Activated CD4-positive, CD25-positive, alpha-beta regulatory T cell (primary cell): ENCODE measurements at regions not wholly inside any gene's neighbourhood (a gene's known extent, or its start where the extent isn't known, plus 50 kb on each side); places are given as distances from the start of the nearest gene placed in this dataset.
"Not testable (repeated sequence)": the region's sequence is repeated elsewhere in the genome, so short reads cannot be mapped to it uniquely, and the experiment has no call there.

Experiments
- DNase-seq, 4 experiments: peaks; one replicate each; lab custom pipeline; 2025; lab: John Stamatoyannopoulos, UW

DNA sequence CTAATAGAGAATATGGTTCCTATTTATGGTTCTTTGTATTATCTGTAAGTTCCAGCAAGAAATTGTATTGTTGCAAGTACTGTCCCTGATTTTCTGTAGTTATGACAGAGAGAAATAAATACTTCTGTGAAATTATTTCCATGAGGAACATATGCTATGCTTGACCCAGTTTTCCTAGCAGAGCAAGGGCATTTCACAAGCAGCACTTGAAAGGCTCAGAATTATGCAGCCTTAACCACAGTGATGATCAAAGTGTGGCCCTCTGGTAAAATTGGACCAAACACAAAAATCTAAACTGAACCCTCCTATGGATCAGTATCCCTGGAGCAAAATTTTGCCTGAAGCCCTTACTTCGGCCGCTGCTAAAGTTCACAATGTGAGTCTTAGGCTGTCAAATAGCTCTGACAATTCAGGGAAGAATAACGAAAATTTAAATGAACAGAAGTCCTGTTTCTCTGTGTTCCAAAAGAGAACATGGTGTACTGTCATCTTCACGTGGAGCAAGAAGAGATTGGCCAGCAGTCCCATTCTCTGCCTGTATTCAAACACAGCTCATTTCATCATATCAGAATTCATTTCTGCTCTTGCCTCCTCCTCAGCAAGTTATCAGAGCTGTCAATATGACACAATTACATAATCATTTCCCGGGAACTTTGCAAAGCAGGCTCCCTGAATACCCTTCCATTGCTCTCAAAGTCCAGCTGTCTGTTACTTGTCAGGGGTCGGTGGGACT is 471.9 kb downstream of the RPS29 start:
- no peak for DNase-seq

DNA sequence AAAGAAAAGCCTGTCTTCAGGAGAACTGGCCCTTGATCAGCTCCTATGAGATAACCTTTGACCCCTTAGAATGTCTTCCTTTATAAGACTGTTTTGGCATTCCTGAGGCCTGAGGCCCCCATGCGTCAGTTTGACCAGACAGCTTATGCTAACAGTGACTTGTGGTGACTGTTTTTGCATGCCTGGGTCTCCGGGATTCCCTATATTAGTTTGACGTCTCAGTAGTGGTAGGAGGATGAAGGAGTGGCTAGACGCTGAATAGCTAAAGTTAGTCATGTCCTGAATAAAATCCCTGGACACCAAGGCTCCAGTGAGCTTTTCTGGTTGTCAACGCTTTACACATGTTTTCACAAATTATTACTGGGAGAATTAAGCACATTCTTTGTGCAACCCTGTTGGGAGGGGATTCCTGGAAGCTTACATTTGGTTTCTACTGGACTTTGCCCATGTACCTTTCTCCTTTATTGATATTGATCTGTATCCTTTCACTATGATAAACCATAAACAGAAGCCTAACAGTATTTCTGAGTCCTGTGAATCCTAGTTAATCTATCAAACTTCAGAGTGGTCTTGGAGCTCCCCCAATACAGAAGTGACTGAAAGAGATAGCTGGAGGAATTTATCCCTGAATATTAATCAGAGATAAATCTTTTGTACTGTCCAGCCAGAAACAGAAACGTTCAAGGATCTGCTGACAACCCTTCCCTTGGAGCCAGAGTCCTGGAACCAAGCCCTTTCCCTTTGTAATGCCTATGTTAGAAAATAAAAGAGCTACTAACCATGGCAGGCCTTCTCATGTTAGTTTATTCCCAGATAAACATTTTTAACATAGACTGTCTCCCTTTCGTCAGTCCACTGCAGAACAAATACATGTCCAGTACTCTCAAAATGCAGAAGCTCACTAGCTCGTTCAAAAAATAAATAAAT is 479.2 kb downstream of the RPS29 start:
- no peak for DNase-seq

GRCh38 chr14:49105956-49106355 is 480.2 kb downstream of the RPS29 start:
- DNase-seq = no peak

- no peak for DNase-seq
These were observed 480.7 kb downstream of the RPS29 start for GRCh38 chr14:49105512-49105911.

DNA sequence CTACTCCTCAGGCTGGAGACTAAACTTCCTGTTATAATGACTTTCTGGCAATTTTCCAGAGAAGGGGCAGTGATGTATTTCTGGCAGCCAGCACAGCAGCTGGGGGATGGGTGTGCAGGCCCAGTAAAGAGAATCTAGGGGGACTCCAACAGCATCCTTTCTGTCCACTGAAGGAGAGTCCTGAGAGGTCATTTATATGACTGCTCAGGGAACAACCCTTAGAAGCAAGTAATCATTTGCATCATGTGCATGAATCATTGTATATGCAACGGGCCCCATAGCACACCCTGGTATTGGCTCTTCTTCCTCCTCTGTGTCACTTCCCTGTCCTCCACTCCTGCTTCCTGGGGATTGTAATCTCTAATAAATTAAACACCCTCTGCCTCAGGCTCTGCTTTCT is 493.8 kb downstream of the RPS29 start:
- no peak for DNase-seq

DNA sequence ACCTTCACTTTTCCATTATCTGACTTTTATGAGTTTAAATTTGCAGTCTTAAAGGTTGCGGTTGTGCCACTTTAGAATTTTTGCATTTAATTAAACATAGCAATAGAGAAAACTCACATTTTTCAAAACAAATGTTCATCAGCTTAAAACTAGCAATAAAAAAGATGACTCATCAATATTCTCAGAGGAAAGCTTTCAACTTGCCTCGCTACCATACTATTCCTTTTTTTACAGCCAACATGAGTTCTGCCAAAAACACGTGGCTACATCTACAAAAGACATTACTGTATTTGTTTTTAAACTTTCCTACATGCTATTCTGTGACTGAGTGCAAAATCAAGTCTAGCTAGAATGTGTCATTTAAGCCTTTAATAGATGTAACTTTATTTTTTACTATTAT is 497.1 kb downstream of the RPS29 start:
- DNase-seq = no peak

DNA sequence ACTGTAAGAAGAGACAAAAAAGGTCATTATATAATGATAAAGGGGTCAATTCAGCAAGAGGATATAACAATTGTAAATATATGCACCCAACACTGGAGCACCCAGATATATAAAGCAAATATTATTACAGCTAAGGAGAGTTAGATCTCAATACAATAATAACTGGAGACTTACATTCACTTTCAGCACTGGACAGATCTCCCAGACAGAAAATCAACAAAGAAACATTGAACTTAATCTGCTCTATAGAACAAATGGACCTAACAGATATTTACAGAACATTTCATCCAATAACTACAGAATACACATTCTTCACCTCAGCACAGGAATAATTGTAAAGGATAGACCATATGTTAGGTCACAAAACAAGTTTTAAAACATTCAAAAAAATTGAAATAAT is 512.9 kb downstream of the RPS29 start:
- DNase-seq = not testable (repeated sequence)

DNA sequence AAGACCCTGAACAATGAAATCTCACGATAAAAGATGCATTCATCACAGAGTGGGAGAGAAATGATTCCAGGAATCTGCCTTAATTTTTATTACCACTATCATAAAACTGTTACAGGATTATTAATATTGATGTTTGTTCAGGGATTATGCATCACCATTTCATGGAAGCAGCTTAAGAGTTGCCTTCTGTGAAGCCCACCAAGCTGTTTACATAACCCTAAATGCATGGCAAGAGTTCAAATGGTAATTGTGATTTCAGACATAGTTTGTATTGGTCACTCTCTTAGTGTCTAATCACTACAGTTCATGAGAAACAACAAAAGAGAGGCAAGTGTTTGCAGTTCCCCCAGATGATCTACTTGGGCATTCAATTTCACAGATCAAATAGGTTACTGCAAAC is 527.7 kb downstream of the RPS29 start:
- DNase-seq = no peak

DNA sequence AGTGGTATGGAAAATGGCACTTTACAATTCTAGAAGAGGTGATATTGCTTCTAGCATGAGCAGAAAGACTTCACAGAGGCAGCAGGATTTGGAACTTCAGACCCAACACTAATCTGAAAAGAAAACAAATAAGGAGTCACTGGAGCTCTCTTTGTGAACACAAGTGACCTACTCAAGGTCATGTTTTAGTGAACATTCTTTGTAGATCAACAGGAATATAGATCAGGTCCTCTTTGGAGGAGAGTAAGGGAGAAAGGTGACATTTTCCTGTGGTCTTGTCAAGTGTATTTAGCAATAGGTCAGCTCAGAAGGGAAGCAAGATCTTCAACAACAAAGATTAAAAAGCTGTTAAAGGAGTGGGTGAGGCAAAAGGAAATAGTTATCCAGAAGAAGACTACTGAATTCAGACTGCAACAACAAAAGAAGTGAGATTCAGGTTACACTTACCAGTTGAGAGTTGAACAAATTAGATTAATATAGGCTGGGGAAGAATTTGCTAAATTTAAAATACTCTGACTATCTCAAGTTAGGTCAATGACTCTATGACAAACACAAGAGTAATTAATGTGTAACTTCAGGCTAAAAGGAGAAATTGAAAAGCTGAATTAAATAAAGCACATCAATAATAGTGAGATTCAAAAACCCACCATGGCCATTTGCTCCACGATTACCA is 528.2 kb downstream of the RPS29 start:
- DNase-seq = no peak

DNA sequence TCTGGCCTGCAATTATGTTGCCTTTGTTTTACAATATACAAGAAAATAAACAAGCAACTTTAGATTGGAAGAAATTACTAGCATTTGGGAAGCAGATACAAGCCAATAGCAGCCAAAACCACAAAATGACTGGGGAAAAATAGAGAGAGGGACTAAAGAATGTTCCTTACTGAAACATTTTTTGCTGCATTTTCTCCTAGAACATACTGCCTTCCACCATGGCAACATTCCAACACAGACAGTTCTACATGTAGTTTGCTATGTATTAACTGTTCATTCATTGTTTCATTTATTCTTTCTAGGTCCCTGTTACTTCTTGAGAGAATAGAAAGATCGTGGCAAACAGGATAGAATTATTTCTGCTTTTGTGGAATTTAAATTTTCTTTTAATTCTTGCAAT is 530.2 kb downstream of the RPS29 start:
- no peak for DNase-seq

GRCh38 chr14:49052521-49052920 is 533.7 kb downstream of the RPS29 start:
- no peak for DNase-seq

DNA sequence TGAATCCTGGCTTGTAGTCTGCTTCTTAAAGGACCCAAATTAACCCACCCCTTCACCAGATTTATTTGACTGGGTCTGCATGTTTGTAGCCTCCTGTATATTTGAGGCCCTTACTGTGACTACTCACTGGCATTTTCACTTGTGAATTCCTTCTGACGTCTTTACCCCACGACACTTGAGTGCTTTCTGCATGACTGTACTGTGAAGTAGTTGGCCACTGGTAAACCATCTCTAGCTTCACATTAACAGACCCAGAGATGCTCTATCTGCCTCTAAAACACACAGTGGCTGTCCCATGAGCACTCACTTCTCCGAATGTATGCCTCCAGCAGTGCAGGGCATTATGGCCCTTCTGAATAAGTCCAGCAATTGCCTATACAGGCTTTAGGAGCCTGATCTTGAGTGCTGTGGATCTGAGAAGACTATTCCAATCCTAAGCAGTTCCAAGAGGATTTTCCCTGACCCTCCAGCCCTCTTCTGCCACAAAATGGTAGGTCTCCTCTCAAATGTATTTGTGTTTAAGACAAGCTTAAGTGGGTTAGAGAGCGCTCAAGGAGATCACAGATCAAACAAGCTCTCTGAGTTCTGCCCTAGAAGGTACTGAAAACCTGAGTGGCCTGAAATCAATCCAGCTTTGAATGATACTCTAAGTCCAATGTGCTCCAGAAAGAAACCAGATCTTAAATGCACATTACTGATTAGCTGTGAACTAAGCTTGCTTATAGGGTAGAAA is 534.7 kb downstream of the RPS29 start:
- no peak for DNase-seq

- no peak for DNase-seq
These were observed 535.4 kb downstream of the RPS29 start for GRCh38 chr14:49050822-49051221.

- DNase-seq = no peak
These were observed 536.5 kb downstream of the RPS29 start for GRCh38 chr14:49049711-49050110.

- no peak for DNase-seq
These were observed 541.2 kb downstream of the RPS29 start for GRCh38 chr14:49044981-49045380.

GRCh38 chr14:49036984-49037516 is 549.1 kb downstream of the RPS29 start:
- DNase-seq = no peak

DNA sequence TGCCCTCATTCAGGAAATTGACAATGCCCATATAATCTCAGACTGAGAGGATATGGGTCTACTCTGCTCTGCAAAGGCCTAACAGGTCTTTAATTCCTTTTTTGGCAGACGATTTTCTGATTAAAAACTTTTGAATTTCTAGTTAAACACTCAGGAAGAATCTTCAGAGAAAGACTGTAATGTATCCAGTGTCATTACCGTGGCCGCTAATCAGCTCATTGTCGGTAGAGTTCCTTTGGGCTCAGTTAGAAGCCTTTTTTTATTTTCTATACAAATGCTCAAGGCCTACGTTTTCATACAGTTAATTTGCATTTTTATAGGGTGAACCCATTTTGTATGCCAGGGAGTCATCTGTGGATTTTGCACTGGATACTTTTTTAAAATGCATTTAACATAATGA is 549.9 kb downstream of the RPS29 start:
- no peak for DNase-seq

DNA sequence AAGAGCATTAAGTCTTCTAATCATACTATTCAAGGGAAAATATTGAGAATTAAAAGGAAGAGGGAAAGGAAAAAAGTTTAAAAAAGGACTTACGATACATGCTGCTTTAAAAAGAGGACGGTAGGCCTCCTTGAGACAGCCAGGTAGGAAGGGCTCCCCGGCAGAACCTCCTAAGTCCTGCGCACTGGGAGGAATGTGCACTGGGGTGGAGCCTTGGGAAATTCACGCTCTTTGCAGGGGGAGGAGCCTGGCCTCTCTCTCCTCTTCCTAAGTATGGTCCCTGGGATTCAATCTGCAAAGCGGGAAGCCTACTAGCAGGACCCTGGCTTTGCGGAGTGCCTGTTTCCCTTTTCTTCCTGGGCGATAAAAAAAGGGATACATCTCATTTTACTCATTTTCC is 553.0 kb downstream of the RPS29 start:
- no peak for DNase-seq

GRCh38 chr14:49031710-49032109 is 554.5 kb downstream of the RPS29 start:
- not testable (repeated sequence) for DNase-seq

- DNase-seq = no peak
These were observed 566.6 kb downstream of the RPS29 start for GRCh38 chr14:49019467-49020115.

- DNase-seq = no peak
These were observed 568.7 kb downstream of the RPS29 start for GRCh38 chr14:49017447-49017846.
